OCI-LY3 (cell line): ENCODE measurements at regions not wholly inside any gene's neighbourhood (a gene's known extent, or its start where the extent isn't known, plus 50 kb on each side); places are given as distances from the start of the nearest gene placed in this dataset.

Experiments used
- EZH2phosphoT487 ChIP-seq: fragments of 200-600 bp; shearing (Covaris generic); IDR thresholded peaks from 2 replicates; pipeline ENCODE4 v1.6.1; 2018; ENCODE audit warnings: antibody characterized with exemption, mixed run types, low read depth
- TF ChIP-seq, protein P1 (sequence below): fragments of 200-600, 300-600 bp; sonication (generic); IDR thresholded peaks from 2 replicates; pipeline ENCODE4 v1.5.1; 2014; ENCODE audit warnings: antibody characterized with exemption, low read length, low read depth

DNA sequence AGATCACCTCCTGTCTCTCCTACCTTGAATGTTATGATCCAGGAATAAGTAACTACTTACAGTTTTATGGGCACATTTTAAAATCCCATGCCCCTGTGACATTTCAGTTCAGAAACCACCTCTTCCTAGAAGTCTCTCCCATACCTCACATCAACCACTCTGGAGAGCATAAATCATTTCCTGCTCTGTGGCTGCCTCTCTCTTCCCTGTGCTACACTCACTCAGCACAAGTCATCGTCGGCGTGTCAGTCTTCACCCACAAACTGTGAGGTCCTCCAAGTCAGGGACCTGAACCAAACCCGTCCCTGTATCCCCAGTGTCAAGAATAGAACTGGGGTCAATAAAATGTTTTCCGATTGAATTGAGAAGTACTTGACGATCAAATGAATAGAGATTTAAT is 863.3 kb downstream of the BCL11B start:
- TF ChIP-seq, protein P1, sequence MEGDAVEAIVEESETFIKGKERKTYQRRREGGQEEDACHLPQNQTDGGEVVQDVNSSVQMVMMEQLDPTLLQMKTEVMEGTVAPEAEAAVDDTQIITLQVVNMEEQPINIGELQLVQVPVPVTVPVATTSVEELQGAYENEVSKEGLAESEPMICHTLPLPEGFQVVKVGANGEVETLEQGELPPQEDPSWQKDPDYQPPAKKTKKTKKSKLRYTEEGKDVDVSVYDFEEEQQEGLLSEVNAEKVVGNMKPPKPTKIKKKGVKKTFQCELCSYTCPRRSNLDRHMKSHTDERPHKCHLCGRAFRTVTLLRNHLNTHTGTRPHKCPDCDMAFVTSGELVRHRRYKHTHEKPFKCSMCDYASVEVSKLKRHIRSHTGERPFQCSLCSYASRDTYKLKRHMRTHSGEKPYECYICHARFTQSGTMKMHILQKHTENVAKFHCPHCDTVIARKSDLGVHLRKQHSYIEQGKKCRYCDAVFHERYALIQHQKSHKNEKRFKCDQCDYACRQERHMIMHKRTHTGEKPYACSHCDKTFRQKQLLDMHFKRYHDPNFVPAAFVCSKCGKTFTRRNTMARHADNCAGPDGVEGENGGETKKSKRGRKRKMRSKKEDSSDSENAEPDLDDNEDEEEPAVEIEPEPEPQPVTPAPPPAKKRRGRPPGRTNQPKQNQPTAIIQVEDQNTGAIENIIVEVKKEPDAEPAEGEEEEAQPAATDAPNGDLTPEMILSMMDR, result no peak
- TF ChIP-seq EZH2phosphoT487, result no peak
